ENCODE measurements at regions not wholly inside any gene's neighbourhood (a gene's known extent, or its start where the extent isn't known, plus 50 kb on each side); places are given as distances from the start of the nearest gene placed in this dataset.

- TF ChIP-seq, protein P1, sequence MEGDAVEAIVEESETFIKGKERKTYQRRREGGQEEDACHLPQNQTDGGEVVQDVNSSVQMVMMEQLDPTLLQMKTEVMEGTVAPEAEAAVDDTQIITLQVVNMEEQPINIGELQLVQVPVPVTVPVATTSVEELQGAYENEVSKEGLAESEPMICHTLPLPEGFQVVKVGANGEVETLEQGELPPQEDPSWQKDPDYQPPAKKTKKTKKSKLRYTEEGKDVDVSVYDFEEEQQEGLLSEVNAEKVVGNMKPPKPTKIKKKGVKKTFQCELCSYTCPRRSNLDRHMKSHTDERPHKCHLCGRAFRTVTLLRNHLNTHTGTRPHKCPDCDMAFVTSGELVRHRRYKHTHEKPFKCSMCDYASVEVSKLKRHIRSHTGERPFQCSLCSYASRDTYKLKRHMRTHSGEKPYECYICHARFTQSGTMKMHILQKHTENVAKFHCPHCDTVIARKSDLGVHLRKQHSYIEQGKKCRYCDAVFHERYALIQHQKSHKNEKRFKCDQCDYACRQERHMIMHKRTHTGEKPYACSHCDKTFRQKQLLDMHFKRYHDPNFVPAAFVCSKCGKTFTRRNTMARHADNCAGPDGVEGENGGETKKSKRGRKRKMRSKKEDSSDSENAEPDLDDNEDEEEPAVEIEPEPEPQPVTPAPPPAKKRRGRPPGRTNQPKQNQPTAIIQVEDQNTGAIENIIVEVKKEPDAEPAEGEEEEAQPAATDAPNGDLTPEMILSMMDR (IDR thresholded peaks at IDR 0.05; ENCODE audit: insufficient read depth, low read depth, low read length): no peak
- no peak for DNase-seq (ENCODE audit: low read depth)
- no peak overlapping the region for H3K4me3 ChIP-seq (ENCODE audit: low read depth, low read length)
Observed at GRCh38 chr5:159427180-159428012, 97.1 kb upstream of the IL12B start.

GRCh38 chr5:159430361-159431012 is 100.2 kb upstream of the IL12B start:
- H3K4me3 ChIP-seq (ENCODE audit: low read depth, low read length): no peak overlapping the region
- no peak for DNase-seq (ENCODE audit: low read depth)
- TF ChIP-seq, protein P1 (IDR thresholded peaks at IDR 0.05; ENCODE audit: insufficient read depth, low read depth, low read length): no peak

DNA sequence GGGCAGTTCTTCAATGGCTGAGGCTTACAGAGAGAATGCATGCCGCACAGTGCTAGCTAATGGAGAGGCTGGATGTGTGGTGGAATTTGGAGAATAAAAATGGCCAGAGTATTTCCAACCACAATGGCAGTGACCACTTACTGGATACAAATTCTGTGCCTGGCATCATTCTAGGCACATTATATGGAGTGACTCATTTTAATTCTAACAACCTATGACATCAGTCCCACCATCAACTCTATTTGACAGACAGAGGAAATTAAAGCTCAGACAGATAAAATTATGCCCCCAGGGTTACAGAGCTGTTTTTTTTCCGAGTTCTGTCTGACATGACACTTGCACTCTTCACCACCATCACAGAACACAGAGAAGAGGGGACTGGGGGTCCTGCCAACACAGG is 105.6 kb upstream of the IL12B start:
- no peak overlapping the region for H3K4me3 ChIP-seq (ENCODE audit: low read depth, low read length)
- TF ChIP-seq, protein P1 (IDR thresholded peaks at IDR 0.05; ENCODE audit: insufficient read depth, low read depth, low read length): no peak
- DNase-seq (ENCODE audit: low read depth): no peak

- no peak for DNase-seq (ENCODE audit: low read depth)
- H3K4me3 ChIP-seq (ENCODE audit: low read depth, low read length): no peak overlapping the region
- TF ChIP-seq, protein P1 (IDR thresholded peaks at IDR 0.05; ENCODE audit: insufficient read depth, low read depth, low read length): no peak
Observed at GRCh38 chr5:159438092-159438491, 107.8 kb upstream of the IL12B start.

DNA sequence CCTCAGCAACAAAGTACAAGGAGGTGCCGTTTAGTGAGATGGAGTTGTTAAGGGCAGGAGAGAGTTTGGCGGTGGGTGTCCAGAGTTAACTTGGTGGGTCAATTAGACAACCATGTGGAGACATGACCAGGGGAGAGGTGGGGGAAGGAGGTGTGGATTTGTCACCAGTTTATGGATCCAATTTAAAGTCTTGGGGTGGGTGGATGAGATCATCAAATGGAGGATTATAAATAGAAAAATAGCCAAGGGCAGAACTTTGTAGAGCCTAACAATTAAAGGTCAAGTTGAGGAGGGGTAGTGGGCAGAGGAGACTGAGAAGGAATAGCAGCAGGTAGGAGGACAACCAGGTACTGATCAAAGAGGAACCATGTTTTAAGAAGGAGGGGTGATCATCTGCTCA is 108.7 kb upstream of the IL12B start:
- TF ChIP-seq, protein P1 (IDR thresholded peaks at IDR 0.05; ENCODE audit: insufficient read depth, low read depth, low read length): no peak
- DNase-seq (ENCODE audit: low read depth): no peak

GRCh38 chr5:159440235-159440634 is 109.9 kb upstream of the IL12B start:
- H3K4me3 ChIP-seq (ENCODE audit: low read depth, low read length): no peak overlapping the region
- no peak for DNase-seq (ENCODE audit: low read depth)
- TF ChIP-seq, protein P1 (IDR thresholded peaks at IDR 0.05; ENCODE audit: insufficient read depth, low read depth, low read length): no peak

More for the DNA sequence above, 108.7 kb upstream of the IL12B start:
- no peak overlapping the region for H3K4me3 ChIP-seq (ENCODE audit: low read depth, low read length)

All from fibroblast of villous mesenchyme (primary cell).